BJ (cell line): ENCODE measurements at regions not wholly inside any gene's neighbourhood (a gene's known extent, or its start where the extent isn't known, plus 50 kb on each side); places are given as distances from the start of the nearest gene placed in this dataset.

Source experiments
- CTCF ChIA-PET: fragments of 350-600 bp; formaldehyde crosslinking; extraction: SDS; loops from one replicate; lab custom pipeline; 2021; ENCODE audit warnings: antibody characterized with exemption, inconsistent platforms; lab: Yijun Ruan, JAX
- POLR2A ChIA-PET: fragments of 300-600 bp; sonication (Branson Sonifier 250); formaldehyde crosslinking; extraction: SDS; loops from one replicate; lab custom pipeline; 2021; ENCODE audit warnings: antibody characterized with exemption; lab: Charles Lee
- DNase-seq: peaks from one replicate; pipeline ENCODE4 v3.0.0-alpha.2; 2011; ENCODE audit warnings: low read depth
- H3K27me3 ChIP-seq: 2 replicates; pipeline ENCODE4 v1.6.0; 2011; ENCODE audit warnings: low read length; ENCODE audit not compliant: control insufficient read depth, insufficient read depth
- H3K36me3 ChIP-seq: 2 replicates; pipeline ENCODE4 v1.5.1; 2011; ENCODE audit warnings: low read length; ENCODE audit not compliant: control insufficient read depth, insufficient read depth
- H3K4me3 ChIP-seq: 2 replicates; pipeline ENCODE4 v1.5.1; 2011; ENCODE audit warnings: low read depth, mild to moderate bottlenecking, control low read depth, low read length
- TF ChIP-seq, protein P1 (sequence below): IDR thresholded peaks from 2 replicates; pipeline ENCODE4 v1.5.1; 2011; ENCODE audit warnings: low read depth, mild to moderate bottlenecking, control low read depth, inconsistent platforms, low read length, moderate library complexity; ENCODE audit not compliant: insufficient read depth

GRCh38 chr4:12580787-12581186 is 903.4 kb downstream of the RAB28 start:
- ChIA-PET POLR2A (no interaction called here), CTCF (no interaction called here)

DNA sequence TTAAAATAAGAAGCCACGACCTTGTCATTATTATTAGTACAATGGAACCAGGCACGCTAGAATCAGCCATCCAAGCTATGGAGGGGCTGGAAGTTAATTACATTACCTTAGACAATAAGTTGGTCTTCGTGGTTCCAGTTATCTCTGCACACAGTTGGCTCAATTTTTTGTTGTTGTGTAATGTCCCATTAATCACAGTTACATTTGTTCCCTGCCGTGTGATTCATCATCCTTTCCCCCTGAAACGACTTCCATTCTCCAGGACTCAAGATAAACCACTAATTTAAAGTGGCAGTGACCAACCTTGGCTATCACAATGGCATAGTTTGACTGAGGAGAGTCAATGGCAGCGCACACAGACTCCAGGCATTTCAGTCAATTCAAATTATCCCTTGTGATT is 905.0 kb downstream of the RAB28 start:
- TF ChIP-seq, protein P1, sequence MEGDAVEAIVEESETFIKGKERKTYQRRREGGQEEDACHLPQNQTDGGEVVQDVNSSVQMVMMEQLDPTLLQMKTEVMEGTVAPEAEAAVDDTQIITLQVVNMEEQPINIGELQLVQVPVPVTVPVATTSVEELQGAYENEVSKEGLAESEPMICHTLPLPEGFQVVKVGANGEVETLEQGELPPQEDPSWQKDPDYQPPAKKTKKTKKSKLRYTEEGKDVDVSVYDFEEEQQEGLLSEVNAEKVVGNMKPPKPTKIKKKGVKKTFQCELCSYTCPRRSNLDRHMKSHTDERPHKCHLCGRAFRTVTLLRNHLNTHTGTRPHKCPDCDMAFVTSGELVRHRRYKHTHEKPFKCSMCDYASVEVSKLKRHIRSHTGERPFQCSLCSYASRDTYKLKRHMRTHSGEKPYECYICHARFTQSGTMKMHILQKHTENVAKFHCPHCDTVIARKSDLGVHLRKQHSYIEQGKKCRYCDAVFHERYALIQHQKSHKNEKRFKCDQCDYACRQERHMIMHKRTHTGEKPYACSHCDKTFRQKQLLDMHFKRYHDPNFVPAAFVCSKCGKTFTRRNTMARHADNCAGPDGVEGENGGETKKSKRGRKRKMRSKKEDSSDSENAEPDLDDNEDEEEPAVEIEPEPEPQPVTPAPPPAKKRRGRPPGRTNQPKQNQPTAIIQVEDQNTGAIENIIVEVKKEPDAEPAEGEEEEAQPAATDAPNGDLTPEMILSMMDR, result no peak
- H3K27me3 ChIP-seq, result no peaks in the 10 kb centered on the region
- no peak for DNase-seq
- no peaks in the 10 kb centered on the region for H3K36me3 ChIP-seq
- no peak overlapping the region for H3K4me3 ChIP-seq
- POLR2A ChIA-PET, result no interaction called here
- CTCF ChIA-PET, result no interaction called here

More at GRCh38 chr4:12580787-12581186, 903.4 kb downstream of the RAB28 start:
- no peak overlapping the region for H3K4me3 ChIP-seq
- DNase-seq, result no peak
- no peaks in the 10 kb centered on the region for H3K36me3 ChIP-seq
- TF ChIP-seq, protein P1, result no peak
- no peaks in the 10 kb centered on the region for H3K27me3 ChIP-seq

DNA sequence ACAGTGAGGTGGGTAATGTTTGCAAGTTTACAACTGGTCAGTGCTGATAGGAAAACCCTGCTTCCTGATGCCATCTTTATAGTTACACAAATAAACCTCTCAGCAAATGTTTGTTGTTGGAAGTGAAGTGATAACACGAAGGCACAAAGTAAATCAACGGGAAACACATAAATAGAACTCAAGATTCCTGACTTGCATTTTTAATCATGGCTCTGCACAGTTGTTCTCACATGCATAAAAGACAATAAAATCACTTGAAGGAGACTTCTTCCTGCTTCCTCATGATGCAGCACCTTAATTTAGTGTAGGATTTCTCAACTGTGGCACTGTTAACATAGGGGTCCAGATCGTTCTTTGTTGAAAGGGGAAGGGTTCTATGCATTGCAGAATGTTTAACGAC is 907.7 kb downstream of the RAB28 start:
- TF ChIP-seq, protein P1, result no peak
- CTCF ChIA-PET, result no interaction called here
- no peak for DNase-seq
- H3K27me3 ChIP-seq, result no peaks in the 10 kb centered on the region
- H3K36me3 ChIP-seq, result no peaks in the 10 kb centered on the region
- no peak overlapping the region for H3K4me3 ChIP-seq
- POLR2A ChIA-PET, result no interaction called here

DNA sequence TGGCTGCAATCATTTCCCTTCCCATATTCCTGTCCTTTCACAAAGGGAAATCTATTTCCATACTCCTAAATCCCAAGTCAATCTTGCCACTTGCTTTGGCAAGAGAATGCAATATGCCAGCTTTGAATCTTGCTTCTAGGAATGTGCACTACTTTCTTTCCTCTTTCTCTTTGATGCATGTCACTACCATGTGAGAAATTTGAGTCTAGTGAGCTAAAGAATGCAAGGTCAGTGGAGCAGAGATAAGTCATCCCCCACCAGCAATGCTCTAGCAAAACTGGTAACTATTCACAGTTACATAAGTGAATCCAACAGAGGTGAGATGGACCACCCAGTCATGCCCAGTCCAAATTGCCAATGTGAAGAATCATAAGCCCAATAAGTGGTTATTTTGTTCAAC is 910.4 kb downstream of the RAB28 start:
- ChIA-PET POLR2A (no interaction called here), CTCF (no interaction called here)
- Histone ChIP-seq H3K27me3 (no peaks in the 10 kb centered on the region), H3K36me3 (no peaks in the 10 kb centered on the region), H3K4me3 (no peak overlapping the region)
- TF ChIP-seq, protein P1, result no peak
- no peak for DNase-seq

DNA sequence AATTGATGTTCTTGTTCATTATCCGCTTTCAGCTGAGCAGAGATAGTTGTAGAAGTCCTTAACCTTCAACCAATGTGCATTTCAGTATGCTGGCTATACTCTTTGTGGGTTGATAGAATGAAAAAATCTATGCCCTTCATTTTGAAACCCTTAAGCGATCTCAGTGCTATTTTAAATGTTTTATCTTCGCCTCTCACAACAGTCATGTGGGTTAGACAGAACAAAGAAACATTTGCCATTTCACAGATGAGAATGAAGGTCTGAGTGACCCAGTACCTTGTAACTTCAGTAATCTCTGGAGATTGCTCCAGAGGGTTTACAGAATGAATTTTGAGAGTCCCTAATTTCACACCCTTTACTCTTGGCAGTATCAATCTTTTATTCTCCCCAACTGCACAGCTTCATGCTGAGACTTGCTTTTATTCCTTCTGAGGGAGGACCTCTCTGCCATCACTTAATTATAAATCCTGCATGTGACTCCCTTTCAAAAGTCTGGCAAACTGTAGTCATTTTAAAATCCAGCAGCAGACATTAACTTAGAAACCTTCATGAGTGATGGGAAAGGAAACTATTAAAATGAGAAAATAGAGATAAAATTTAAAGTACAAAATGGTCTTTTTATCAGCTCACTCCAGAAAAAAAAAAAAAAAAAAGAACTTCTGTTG is 921.5 kb downstream of the RAB28 start:
- ChIA-PET POLR2A (no interaction called here), CTCF (no interaction called here)
- H3K36me3 ChIP-seq, result no peaks in the 10 kb centered on the region
- no peak for DNase-seq
- TF ChIP-seq, protein P1, result no peak
- no peaks in the 10 kb centered on the region for H3K27me3 ChIP-seq
- no peak overlapping the region for H3K4me3 ChIP-seq
